ENCODE measurements at regions not wholly inside any gene's neighbourhood (a gene's known extent, or its start where the extent isn't known, plus 50 kb on each side); places are given as distances from the start of the nearest gene placed in this dataset.

DNA sequence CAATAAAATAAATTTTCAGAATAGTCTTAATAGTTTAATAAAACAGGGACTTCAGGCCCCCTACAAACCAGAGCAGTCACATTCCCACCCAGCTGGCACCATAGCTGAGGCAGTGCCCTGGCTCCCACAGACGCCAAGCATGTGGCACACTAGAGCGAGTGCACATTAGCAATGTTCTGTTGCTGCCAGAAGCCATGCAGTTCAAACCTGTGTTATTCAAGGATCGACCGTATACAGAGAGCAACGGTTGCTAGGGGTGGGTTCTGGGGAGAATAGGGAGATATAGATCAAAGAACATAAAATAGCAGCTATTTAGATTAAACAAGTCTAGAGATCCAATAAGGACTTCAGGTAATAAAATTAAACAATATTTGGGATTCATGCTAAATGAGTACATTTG, 419.3 kb upstream of the KLHL1 start:
- TF ChIP-seq, protein P1, sequence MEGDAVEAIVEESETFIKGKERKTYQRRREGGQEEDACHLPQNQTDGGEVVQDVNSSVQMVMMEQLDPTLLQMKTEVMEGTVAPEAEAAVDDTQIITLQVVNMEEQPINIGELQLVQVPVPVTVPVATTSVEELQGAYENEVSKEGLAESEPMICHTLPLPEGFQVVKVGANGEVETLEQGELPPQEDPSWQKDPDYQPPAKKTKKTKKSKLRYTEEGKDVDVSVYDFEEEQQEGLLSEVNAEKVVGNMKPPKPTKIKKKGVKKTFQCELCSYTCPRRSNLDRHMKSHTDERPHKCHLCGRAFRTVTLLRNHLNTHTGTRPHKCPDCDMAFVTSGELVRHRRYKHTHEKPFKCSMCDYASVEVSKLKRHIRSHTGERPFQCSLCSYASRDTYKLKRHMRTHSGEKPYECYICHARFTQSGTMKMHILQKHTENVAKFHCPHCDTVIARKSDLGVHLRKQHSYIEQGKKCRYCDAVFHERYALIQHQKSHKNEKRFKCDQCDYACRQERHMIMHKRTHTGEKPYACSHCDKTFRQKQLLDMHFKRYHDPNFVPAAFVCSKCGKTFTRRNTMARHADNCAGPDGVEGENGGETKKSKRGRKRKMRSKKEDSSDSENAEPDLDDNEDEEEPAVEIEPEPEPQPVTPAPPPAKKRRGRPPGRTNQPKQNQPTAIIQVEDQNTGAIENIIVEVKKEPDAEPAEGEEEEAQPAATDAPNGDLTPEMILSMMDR (IDR thresholded peaks at IDR 0.05), result no peak
- TF ChIP-seq EP300 (IDR thresholded peaks at IDR 0.05; ENCODE audit: low read depth) (no peak), POLR2AphosphoS5 (IDR thresholded peaks at IDR 0.05) (no peak), POLR2A (IDR thresholded peaks at IDR 0.05) (no peak)
